HG03175 (cell line): ENCODE measurements at regions not wholly inside any gene's neighbourhood (a gene's known extent, or its start where the extent isn't known, plus 50 kb on each side); places are given as distances from the start of the nearest gene placed in this dataset.
"Not testable (repeated sequence)": the region's sequence is repeated elsewhere in the genome, so short reads cannot be mapped to it uniquely, and the experiment has no call there.

ENCODE experiments used
- ATAC-seq: cut with Tn5 transposase; IDR thresholded peaks from one replicate; pipeline ENCODE4 v1.9.1; 2021; ENCODE audit warnings: mild to moderate bottlenecking, moderate library complexity; ENCODE audit not compliant: unreplicated experiment

DNA sequence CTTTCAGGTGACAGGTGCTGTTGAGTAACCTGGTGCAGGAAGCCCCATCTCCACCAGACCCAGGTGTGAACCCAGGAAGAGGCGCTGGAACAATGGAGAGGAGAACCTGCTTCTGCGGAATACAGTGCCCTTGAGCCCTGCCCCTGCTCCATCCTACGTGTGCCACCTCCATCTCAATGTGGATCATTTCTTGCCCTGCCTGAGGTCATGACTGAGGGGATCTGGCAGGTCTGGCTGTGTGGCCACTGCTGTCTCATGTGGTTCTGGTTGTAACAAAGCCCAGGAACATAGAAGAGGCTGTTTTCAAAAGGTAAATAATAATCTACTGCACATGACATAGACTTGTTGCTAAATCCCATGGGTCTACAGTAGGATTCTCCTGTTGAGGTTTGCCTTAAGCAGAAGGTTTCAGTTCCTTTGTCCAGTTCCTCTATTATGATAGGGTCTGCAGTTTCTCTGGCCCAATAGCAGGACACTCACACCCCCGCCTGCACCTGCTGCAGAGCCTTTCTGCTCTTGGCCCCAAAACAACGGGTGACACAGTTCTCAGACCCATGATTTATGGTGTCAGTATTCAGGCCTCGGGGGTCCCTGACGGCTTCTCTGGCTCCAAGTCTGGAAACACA, 113.5 kb upstream of the IGLL5 start:
- ATAC-seq: no peak

DNA sequence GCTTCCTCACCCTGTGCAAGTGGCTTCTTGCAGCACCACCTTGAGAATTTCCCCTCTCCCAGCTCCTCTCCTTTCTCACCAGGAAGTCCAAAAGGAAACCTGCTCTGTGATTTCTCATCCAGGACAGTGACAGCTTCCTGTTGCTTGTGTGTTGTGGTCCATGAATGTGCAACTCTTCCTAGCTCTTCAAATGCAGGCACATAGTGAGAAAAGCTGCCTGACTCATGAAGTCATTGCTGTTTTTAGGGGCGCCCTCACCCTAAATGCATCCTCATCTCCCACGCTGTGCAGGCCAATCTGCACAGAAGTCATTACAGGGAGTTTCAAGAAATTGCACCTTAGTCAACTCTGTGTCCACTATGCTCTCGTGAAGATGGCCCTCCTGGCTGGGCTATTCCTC, 112.9 kb upstream of the IGLL5 start:
- ATAC-seq: not testable (repeated sequence)

DNA sequence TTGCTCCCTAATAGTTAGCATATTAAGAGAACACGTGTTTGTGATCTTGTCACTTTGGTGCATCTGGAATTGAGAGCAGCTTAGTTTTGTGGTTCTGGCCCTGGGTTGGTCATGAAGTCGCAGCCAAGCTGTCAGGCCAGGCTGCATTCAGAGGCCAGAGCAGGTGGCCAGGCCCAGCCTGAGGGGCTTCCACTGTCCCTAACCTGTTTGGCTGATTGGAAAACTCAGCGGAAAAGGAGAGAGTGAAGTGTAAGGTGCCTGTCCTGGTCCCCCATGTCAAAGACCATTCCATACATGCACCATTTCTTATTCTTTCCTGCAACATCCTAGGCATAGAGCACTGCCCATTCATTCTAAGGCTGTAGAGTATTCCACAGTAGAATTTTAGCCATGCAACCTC, 111.5 kb upstream of the IGLL5 start:
- no peak for ATAC-seq

DNA sequence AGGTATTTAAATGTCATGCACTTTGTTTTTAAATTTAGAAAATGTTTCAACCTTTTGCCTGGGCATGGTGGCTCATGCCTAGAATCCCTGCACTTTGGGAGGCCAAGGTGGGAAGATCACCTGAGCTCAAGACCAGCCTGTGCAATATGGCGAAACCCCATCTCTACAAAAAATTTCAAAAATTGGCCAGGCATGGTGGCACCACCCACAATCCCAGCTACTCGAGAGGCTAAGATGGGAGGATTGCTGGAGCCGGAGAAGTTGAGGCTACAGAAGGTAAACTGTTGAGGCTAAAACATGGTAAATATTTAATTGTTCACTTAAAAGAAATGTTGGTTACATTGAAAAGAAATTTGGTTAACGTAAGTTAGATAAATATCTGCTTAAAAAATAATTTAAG, 108.4 kb upstream of the IGLL5 start:
- ATAC-seq: no peak

DNA sequence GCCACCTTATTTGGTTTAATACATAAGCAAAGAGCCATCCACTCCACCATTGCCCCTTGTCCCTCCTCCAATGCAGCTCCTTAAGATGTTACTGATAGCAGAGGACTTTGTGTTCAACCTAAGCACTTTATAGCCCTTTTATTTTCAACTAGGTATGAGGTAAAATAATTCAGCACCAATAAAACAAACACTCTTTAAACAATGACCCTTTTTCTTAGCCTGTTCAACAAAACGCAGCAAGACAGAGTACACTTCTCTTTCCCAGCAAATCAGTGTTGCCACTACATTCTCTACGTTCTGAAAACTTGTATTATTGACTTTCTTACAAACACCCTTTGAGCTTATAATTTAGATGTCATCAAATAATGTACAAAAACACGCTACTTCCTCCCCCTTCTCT, 104.0 kb upstream of the IGLL5 start:
- ATAC-seq: no peak

DNA sequence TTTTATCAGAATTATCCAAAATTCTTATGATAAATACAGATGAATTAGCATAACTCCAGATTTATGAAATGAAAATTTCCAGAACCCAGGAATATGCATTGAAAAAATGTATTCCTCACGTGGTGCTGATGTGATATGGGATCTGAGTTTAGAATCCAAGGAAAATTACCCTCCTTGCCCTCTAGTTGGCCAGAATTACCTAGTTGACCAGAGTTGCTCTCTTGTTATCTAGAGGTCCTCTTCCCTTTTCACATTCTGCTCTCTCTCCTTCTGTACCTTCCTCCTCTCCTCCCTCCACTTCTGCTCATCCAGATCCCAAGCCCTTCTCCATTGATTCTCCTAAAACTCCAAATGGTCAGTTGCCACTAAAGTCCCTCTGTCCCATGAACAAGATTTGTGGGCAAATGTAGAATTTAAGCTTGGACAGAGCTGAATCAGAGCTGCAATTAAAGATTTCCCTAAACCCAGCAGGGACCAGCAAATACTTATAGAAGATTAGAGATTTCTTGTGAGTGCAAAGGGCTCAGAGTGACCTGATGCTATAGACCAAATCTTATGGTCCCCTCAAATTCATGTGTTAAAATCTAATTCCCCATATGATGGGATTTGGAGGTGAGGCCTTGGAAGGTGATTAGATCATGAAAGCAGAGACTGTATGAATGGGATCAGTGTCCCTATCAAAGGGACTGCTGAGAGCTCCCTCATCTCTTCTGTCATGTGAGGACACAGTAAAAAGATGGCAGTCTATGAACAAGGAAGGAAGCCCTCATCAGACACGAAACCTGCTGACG, 103.2 kb upstream of the IGLL5 start:
- no peak for ATAC-seq

DNA sequence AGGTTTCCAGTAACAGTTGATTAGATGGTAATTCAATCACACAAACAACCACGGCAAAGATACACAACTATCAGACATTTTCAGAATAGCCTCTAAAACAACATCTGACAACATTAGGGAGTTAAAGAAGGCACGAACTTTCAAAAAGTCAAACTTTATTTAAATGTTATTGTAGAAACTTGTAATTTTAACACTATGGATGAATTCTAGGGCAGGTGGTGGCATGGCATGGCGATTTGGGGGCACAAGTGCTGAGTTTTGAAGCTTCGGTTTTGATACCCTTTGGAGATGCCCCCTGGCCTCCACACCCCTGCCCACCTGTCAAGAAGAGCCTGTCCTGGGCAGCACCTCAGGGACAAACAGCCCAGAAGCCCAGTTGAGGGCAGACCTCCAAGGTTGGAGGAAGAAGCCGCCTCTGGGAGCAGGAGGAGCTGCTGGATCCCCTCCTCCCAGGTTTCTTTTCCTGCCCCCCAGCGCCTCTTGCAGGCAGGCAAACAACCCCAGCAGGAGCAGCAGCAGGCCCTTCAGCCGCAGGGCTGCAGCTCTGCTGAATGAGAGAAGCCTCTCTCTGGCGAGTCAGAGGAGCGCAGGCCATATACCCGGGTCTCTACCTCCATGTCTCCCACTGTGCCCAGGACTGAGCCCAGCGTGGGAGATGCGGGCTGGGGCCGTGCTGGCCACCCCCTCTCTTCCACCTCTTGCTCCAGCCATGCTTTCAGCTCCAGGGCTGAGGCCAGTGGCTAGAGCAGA, 102.1 kb upstream of the IGLL5 start:
- ATAC-seq: no peak

DNA sequence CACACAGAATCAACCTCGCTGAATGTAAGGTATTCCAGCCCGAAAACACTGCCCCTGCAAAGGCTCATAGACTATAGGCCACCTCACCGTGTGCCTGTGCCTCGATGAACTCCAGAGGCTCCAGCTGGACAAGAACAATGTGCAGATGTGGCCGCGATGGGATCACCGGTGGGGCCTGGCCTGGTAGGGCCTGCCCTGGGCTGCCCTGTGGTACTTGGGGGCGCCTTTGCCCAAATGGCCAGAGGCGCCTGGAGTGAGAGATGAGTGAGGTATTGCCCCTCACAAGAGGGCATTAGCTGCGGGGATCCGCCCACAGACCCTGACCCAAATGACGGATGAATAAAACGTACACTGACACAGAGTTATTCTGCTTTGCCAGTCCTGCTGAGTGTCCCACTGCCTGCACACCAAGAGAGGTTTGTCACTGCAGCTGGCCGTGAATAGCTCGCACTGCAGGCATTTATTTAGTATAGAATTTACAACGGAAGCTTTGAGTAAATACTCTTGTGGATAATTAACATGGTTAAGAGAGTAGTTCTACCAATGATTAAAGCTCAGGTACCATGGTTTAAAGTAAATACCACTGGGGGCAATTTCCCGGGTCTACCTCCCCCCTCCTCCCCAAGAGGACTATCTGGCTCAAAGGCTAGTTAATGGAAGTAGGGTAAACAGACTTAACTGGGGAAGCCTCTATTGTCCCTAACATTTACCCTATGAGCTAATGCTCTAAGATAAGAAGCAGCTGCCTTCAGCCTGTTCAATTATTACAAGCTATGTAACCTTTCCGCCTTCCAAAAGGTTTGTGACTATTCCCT, 101.1 kb upstream of the IGLL5 start:
- ATAC-seq: no peak

DNA sequence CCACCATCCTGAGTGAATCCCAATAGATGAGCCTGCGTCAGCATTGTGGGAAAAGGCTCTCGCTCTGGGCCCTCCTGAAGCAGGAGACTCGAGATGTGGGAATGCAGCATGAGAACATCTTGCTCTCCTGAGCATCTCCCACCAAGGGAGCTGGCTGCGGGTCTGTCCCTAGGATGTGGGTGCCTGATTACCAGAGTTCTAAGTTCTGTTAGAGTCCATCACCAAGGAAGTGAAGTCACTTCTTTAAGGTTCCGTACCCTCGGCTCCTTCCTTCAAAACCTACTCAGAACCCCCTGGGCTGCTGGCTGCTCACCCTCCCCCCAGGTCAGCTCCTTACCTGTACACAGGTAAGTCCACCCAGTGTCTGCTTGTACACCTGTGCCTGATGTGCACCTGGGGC, 100.5 kb upstream of the IGLL5 start:
- no peak for ATAC-seq

DNA sequence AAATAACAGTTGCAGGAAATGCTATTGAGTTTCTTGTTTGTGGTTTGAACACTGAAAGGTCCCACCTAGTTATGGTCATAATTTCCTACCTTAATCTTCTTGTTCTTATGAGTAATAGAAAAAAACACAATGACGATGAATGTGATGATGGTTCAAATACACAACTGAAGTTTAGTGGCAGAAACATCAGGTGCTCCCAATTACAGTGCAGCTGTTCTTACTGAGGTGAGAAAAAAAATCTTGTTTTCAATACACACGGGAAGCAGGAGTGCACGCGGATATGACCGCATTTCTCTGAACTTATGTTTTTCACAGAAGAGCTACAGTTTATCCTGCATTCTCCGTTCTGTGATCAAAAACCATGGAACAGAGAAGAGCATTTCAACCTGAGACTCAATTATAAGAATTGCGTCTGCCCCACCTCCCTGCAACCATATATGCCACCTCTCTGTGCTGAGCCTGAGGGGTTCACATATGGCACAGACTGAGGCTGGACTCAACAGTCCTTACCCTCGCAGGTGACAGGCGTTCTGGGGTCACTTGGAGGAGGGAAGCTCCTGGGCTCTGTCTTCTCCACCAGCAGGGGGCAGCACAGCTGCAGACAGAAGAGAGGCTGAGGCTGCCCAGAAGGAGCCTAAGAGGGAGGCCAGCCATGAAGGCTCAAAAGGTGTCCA, 99.7 kb upstream of the IGLL5 start:
- no peak for ATAC-seq

DNA sequence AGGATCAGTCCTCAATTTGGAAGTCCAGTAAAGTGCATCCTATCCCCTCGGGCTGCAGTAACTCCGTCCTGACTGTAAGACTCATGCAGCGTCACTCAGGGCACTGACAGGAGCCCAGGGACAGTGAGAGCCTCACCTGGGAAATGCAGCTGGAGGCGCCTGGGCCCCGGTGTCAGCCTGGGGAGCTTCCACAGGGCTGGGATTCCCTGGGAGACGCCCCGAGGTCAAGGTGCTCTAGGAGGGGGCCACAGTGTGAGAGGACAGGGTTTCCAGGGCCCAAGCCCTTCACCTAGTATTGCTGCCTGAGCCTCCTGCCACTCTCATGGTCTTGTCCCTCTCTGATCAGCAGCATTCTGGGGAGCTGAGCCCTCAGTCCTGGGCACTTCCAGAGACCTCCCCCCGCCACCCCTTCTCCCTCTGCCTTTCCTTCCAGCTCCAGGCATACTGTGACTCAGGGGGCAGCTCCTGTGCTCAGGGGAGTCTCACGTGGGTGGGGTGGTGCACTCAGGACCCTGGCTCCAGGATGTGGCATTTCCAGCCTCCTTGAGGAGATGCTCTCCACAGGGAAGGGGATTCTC, 99.1 kb upstream of the IGLL5 start:
- ATAC-seq: no peak

DNA sequence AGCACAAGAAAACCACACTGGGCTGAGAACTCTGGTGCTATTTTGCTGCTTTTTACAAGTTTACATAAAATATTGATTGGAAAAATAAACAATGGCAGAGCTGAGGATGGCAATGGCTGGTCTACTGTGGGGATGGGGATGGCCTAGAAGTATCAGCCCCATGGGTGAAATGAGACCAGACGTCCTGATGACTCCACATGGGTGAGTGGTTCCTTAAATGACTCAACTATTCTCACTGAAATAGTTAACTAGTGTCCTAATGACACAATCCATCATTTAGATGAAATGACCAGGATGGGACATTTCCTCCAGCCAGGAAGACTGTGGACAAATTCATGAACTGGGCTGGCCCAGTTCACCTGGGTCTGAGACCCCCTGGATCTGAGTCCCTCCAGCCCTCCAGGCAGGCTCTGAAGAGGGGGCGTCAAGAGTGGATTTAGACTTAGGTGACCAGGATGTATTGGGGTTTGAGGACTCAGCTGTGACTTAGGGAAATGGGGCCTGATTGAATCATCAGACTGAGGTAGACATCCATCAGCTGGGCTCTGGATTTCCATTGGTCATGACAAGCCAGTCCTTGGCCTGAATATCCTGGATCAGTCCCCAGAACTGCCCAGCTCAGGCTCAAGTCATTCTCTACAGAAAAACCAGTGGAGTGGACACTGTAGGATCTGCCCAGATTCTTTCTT, 98.2 kb upstream of the IGLL5 start:
- ATAC-seq: no peak

DNA sequence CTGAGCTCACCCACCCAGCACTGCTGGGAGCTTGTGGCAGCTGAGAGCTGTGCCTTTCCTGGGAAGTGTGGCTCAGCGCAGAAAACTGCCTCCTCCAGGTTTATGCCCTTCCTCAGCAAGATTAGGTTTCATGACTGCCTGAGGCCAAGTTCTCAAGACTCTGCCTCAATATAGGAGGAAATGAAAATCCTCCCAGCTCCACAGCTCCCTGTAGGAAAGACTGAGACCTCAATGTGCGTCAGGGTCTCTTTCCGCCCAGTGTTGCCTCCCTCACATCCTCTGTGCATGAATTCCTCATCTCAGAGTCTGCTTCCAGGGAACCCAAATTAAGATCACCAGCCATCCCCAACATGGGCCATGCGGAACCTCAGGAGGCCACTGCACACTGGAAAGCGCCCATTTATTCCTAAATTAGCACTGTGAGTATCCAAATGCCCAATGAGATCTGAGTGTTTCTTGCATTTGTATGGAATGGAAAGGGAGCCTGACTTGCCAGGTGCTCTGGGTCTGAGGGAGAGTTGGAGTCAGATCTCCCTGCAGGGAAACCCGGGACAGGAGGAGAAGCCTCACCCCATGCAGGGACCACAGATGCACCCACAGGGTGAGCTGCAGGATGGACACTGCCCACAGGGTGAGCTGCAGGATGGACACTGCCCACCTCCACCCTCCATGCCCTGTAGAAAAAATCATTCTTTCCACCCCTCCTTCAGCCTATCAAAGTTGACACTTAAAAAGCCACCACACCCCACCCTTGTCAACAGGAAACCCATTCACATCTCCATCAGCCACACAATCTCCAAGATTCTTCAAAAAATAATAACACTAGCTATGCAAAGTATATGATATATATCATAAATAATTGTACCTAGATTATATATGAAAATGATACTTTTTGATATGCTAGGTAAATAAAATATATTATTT, 97.4 kb upstream of the IGLL5 start:
- no peak for ATAC-seq

DNA sequence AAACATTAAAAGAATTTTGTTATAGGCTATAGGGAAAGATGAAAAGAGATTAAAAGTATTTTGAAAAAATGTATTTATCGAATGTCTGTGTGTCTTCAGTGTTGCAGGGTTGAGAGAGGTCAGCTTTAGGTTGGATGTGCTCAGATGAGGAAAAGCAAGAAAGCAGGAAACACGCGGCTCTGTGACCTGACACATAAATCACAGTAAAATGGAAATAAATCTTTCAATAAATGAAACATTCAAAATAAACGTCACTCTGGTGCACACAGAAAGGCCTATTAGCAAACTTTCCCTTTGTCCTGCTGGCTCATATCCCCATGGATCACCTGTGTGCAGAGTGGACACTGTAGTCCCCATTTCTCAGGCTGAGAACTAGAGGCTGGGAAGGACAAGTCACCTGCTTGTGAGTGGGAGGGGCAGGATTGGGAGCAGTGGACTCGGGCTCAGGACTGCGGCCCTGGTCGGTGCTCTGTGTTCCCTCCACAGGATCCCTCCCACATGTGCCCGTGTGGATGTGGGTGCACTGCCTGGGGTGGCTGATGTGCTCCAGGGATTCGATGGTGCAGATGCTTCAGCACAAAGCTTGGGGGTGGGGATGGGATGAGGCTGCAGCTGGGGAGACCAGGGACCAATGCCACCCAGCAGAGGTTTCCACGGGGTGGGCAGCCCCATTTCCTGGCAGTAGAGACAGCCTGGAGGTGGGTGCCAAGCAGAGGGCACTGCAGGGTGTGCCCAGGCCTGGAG, 96.0 kb upstream of the IGLL5 start:
- no peak for ATAC-seq

DNA sequence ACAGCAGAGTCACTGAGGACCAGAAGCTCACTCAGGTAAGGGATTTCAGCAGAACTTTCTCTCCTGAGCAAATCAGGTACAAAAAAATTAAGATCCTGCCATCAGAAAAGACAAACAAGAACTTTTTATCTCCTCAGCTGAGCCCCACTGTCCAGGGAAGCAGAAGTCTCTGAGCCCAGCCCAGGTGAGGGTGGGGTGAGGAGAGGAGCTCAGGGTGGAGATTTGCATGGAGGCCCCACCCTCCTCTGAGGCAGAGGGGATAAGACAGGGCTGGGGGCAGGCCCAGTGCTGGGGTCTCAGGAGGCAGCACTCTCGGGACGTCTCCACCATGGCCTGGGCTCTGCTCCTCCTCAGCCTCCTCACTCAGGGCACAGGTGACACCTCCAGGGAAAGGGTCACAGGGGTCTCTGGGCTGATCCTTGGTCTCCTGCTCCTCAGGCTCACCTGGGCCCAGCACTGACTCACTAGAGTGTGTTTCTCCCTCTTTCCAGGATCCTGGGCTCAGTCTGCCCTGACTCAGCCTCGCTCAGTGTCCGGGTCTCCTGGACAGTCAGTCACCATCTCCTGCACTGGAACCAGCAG, 95.3 kb upstream of the IGLL5 start:
- not testable (repeated sequence) for ATAC-seq

DNA sequence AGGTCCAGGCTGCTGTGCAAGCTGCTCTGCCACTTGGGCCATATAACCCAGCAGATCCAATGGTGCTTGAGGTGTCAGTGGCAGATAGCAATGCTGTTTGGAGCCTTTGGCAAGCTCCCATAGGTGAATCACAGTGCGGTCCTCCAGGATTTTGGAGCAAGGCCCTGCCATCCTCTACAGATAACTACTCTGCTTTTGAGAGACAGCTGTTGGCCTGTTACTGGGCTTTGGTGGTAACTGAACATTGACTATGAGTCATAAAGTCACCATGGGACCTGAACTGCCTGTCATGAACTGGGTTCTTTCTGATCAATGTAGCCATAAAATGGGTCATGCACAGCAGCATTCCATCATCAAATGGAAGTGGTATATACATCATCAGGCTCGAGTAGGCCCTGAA, 92.0 kb upstream of the IGLL5 start:
- not testable (repeated sequence) for ATAC-seq

DNA sequence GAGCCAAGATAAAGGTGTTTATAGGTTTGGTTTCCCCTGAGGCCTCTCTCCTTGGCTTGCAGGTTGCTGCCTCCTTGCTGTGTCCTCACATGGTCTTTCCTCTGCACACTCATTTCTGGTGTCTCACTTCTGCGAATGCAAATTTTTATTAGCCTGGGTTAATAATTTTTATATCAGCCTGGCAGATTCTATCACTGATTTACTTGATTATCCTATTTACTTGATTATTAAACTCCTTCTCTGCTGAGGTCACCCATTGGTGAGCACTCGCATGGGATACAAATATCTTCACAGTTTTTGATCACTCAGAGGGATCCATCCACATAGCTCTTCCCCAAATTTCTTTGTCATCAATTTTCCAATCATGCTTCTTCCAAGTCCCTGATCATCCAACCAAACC, 90.9 kb upstream of the IGLL5 start:
- ATAC-seq: no peak

DNA sequence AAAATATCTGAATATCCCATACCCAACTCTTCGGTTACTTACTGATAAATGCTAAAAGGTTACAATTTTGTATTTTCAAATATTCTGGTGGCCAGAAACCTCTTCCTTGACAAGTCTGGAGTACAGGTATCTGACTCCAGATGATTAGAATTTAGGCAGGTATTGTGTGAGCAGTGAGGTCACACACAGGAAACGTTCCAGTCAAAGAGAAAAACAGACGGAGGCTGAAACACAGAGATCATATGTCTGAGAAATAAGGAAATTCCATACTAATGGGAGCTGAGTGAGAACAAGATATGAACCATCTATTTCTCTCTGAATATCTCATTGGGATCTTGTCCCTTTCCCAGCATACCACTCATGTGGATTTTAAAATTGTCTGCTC, 89.4 kb upstream of the IGLL5 start:
- ATAC-seq: no peak
